Endometrium (tissue), 2 donors: ENCODE measurements at regions not wholly inside any gene's neighbourhood (a gene's known extent, or its start where the extent isn't known, plus 50 kb on each side); places are given as distances from the start of the nearest gene placed in this dataset.

Source experiments
- FAIRE-seq: peaks from 2 replicates; lab custom pipeline; 2012; peaks lifted over from hg19 to GRCh38; lab: Jason Lieb, UNC
- donor health status: control.
- donor health status: control.

DNA sequence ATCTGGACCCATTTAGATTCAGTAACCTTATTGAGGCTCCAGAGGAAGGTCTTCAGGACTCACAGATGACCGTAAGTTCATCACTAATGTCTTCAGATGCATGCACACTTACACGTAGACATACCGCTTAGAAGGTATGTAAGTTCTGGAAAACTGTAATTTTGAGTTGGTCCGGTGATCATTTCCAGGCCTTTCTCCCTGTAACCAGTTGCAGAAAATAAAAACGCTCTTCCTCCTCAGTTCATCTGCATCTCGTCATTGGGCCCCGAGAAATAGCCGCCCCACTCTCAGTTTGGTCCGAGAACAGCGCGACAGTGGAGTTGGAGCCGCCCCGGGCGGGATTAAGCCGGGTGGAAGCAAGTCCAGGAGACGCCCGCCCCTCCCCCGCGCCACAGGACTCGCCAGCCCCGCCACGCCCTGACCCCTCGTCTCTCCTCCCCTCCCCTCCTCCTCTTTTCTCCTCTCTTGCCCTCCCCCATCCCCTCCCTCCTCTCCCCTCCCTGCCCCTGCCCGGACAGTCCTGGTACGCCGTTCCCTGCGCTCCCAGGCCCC is 83.7 kb downstream of the TNFAIP2 start:
- FAIRE-seq, result no peak

- FAIRE-seq, result no peak
Observed at GRCh38 chr14:103207388-103208072, 84.3 kb downstream of the TNFAIP2 start.

GRCh38 chr14:103209054-103209453 is 85.8 kb downstream of the TNFAIP2 start:
- FAIRE-seq, result no peak

- FAIRE-seq, result no peak
Observed at GRCh38 chr14:103209506-103209905, 86.2 kb downstream of the TNFAIP2 start.

DNA sequence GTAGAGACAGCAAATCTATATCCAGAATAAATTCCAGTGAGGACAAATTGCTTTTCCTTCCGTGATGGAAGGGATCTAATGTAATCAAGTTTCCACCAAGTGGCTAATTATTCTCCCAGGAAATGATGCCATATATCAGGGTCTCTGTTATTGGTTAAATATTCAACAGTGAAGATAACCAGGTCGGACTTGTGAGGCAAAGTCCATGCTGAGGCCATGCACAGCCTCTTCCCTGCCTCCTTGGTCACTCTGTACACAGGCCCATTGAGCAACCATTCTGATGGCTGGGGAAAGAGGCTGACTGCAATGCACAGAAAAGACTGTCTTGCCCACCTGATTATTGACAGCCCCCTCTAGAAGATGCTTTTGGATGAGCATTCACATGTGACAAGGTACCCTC is 90.1 kb downstream of the TNFAIP2 start:
- FAIRE-seq, result no peak

- FAIRE-seq, result no peak
Observed at GRCh38 chr14:103214461-103214958, 91.2 kb downstream of the TNFAIP2 start.

DNA sequence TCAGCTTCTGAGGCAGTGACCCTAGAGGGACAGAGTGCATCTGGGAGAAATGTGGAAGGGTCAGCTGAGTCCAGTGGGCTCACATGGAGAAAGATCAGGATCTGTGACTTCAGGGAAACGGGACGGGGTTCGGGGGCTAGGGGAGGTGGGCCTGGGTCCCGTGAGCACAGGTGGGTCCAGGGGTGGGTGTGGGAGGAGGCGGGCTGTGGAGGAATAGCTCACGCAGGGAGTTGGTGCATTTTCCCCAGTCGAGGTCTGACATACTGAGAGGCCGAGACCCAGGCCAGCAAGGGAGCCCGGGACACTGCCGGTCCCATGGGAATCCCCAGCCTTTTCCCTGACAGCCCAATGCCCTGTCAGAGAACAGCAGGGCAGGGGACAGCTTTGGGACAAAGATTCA is 93.1 kb downstream of the TNFAIP2 start:
- no peak for FAIRE-seq

DNA sequence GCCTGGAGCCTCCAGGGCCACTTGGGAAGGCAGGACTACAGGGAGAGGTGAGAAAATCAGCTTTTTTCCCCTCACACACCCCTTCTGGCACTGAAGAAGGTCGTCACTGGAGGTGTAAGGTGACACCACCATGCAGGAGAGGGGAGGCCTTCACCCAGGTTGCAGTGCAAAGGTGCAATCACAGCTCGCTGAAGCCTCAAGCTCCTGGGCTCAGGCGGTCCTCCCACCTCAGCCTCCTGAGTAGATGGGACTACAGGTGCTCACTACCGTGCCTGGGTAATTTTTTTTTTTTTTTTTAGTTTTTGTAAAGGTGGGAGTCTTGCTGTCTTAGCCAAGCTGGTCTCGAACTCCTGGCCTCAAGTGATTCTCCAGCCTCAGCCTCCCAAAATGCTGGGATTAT is 93.6 kb downstream of the TNFAIP2 start:
- FAIRE-seq, result no peak

DNA sequence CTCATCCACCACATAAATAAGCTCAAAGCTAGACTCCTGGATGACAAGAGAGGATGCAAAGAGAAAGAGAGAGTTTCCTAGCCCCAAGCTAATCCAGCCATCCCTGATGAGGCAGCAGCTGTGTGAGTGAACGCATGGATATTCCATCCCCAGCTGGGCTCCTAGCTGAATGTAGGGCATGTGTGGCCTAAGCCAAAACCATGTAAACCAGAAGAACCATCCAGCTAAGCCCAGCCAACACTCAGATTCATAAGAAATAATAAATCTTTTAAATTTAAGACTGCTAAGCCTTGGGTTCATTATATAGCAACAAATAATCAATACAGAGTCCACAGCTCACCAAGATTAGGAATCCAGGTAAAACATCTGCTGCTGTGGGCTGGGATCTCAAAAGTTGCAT is 94.3 kb downstream of the TNFAIP2 start:
- FAIRE-seq, result no peak

DNA sequence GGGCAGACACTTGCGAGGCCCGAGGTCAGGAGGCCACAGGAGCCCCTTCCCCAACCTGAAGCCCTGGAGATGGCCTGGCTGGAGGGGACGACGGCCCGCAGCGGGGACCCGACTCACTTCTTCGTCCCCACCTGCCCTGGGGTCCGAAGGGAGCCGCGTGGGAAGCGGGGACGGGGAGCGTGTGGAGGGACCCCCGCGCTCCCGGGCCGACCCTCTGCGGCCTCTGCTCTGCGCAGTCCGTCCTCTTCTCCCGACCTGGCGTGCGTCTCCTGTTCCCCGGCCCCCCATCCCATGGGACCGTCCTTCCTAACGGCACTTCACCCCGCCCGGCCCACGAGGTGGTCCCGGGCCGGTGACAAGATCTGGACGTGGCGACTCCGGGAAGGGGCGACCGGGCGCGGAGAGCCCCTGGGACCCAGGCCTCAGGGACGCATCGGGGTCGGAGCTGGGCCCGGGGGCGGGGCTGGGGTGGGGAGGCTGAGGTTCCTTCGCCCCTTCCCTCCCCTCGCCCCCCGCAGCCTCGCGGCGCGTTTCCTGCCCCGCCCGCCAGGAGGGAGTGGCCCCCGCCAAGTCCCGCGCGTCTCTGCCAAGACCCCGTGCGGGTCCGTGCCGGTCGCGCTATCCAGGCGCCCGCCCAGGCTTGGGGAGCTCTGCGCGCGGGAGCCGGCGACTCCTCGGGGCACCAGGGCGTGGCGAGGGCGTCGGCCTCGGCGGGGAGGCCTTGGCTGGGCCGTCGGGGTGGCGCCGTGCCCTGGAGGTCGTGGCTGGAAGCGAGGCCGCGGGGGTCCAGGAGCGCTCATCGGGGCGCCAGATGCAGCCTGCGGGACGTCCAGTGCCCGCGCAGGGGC is 97.1 kb downstream of the TNFAIP2 start:
- no peak for FAIRE-seq

DNA sequence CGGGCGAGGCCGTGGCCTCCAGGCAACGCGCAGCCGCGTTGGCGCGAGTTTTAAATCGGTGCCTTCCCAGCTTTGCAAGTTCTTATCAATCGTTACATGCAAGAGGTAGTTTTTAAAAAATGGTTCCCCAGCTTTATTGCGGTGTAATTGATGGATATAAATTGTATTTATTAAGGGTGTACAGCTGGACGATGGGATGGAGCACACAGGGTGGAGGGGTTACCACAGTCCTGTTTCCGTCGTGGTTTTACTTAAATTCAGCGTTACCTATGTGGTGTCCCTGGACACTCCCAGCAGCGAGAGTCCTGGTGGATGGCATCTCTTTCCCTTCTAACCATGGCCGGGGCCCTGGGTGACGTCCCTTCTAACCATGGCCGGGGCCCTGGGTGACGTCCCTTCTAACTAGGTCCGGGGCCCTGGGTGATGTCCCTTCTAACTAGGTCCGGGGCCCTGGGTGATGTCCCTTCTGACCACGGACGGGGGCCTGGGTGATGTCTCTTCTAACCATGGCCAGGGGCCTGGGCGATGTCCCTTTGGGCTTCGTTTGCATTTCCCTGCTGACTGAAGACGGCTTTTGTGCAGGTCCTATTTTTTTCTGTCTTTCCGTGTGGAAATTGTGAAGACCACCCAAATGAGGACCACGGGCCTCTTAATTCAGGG is 97.9 kb downstream of the TNFAIP2 start:
- no peak for FAIRE-seq

GRCh38 chr14:103221781-103222358 is 98.6 kb downstream of the TNFAIP2 start:
- FAIRE-seq, result no peak

DNA sequence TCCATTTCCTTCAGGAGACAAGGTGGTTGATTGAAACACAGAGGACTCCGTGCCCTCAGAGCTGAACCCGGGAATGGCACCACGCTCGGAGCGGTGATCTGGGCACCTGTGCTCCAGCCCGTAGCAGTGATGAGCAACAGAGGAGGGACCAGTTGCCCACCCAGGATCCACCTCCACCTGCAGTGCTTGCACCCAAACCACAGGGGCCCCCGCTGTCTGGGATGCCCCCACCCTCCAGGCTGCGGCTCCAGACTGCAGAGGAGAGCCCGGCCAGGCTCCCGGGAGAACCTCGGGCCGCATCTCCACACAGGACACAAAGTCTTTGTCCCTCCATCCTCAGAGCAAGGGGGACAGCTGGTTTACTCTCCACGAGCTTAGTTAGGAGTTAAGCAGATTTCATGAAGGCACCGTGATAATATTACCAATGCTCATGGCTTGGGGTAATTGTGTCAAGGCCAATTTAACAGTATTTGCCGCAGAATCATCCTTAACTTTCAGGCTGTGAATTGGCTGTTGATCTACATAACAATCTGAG is 100.6 kb downstream of the TNFAIP2 start:
- no peak for FAIRE-seq

- no peak for FAIRE-seq
Observed at GRCh38 chr14:103225062-103225461, 101.8 kb downstream of the TNFAIP2 start.

- no peak for FAIRE-seq
Observed at GRCh38 chr14:103225476-103225875, 102.2 kb downstream of the TNFAIP2 start.

DNA sequence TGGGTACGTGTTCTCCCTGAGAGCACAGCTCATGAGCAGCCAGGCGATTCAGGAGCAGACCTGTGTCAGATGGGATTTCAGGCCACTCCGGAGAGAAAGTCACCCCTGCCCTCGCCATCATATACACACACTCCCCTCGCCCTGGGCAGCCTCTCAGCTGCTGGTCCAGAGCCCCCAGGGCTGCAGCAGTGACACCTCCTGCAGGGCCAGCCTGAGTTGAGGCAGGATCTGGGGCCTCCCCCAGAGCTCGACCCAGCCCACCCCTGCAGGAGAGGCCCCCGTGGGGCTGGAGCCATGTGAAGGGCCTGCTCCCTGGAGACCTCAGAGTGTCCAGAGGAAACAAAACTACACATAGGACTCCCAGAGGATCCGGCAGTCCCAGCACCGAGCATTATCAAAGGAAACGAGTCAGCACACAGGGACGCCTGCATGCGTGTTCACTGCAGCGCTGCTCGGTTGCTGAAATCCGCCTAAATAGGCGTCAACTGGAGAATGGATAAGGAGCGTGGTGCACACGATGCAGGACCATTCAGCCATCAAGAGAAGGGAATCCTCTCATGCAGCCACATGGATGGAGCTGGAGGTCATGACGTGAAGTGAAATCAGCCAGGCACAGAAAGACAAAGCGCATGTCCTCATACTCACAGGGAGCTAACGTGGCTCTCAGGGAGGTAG is 104.0 kb downstream of the TNFAIP2 start:
- FAIRE-seq, result no peak

GRCh38 chr14:103228076-103228806 is 105.0 kb downstream of the TNFAIP2 start:
- FAIRE-seq, result no peak

- FAIRE-seq, result no peak
Observed at GRCh38 chr14:103228866-103229265, 105.2 kb upstream of the EIF5 start.

DNA sequence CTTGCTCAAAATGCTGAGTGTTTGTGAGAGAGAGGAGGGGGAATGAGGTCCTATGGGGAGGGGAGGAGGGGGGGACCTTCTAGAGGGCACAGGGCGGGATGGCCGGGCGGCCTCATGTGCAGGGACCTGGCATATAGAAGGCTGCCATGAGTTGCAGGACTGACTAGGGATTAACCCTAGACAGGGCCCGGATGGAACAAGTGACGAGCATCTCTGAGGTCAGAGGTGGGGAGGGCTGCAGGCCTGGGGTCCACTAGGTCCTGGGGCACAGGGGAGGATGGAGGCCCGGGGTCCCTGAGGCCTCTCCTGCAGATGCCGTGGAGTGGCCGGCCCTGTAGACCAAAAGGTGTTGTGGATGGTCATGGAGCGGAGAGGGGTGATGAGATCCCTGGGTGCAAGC is 104.0 kb upstream of the EIF5 start:
- FAIRE-seq, result no peak

DNA sequence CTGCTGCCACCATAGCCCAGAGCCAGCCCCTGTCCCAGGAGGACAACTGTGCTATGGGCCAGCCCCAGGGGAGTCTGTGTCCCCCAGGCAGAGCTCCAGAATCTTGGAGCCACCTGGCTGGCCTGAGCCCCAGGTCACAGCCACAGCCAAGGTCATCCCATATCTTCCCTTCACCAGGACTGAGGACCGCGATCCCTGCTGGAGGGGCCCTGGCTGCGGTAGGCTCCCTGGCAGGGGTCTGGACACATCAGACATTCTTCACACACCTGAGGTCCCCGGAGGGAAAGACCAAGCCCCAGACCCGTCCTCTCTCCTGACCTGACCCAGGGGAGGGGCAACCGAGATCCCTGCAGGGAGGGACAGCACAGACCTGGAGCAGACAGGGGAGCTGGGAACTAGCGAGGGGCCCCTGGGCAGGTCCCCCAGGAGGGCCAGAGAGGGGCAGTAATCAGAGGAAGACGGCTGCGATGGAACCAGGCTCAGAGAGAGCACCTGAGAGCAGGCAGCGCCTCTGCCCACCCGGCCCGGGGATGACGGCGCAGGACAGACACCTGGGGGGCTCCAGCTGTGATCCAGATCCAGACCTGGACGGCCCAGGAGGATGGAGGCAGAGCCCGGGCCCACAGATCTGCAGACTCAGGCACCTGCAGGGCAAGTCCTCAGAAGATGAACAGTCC is 103.2 kb upstream of the EIF5 start:
- no peak for FAIRE-seq
